Effector CD4-positive, alpha-beta T cell (primary cell): ENCODE measurements at regions not wholly inside any gene's neighbourhood (a gene's known extent, or its start where the extent isn't known, plus 50 kb on each side); places are given as distances from the start of the nearest gene placed in this dataset.

ENCODE experiments used
- DNase-seq: peaks from one replicate; pipeline ENCODE4 v3.0.0-alpha.2; 2020

DNA sequence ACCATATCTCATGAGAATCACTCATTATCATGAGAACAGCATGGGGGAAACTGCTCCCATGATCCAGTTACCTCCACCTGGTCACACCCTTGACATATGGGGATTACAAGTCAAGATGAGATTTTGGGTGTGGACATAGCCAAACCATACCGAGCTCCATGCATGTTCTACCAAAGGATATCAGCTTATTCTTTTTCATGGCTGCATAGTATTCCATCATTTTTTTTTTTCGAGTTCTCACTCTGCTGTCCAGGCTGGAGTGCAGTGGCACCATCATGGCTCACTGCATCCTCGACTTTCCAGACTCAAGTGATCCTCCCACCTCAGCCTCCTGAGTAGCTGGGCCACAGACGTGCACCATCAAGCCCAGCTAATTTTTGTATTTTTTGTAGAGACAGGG, 668.3 kb downstream of the GATA3 start:
- no peak for DNase-seq

GRCh38 chr10:8725343-8725742, 670.9 kb downstream of the GATA3 start:
- no peak for DNase-seq

- no peak for DNase-seq
Measured at GRCh38 chr10:8726084-8726778, 671.7 kb downstream of the GATA3 start.

- no peak for DNase-seq
Measured at GRCh38 chr10:8726779-8727084, 672.2 kb downstream of the GATA3 start.

DNA sequence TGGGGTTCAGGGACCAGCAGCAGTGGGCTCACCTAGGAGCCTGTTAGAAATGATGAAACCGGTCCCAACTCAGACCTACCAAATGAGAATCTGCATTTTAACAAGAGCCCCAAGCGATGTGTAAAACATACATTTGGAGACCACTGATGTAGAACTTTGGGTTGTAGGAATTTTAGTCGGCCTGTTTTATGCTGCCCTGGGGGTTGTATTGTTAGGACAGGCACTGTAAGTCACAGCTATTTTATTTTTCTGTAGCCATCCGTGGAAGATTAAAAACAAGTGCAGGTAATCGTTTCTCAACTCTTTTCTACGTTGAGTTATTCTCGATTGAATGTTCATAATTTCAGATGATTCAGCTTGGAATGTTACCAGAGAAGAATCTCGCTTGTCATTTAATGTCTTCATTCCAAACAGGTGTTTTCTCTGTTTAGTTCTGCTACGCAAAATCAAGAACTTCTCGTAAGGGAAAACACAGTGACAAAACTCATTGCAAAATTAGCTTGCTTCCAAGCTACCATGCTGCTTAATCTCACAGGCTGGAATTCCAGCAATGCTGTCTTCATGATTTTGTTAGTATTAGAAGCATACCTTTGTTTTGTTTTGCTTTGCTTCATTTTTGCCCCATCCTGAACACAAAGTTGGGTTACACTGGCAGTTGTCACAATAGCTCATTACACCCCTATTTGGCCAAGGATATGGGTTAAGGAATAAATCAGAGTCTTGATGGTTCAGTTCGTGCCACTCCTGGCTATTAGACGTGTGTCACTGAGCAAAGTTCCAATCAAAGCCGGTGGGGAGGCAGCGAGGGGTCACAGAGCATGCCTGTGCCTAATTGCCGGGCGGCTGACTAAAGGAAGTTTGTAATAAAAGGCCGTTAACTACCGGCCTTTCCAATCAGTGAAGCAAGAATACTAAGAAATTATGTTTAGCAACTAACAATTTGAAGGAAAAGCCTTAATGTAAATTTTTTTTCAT, 676.9 kb downstream of the GATA3 start:
- no peak for DNase-seq

DNA sequence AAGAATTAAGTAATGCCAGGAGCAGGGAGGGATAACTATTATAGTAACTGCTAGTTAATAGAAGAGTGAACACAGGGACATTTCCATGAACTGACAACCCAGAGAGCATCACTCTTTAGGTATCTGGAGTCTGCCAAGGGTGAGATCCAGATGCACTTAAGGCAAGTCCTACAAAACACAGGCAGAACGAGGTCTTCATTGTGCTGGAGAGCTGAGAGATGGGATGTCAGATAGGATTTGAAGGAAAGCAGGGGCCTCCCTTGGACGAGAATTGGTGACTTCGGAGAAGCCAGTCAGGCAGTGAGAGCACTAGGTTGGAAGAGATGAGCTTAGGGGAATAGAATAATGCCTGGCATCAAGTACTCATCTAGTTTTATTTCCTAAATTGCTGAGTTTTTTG, 684.5 kb downstream of the GATA3 start:
- DNase-seq: no peak

DNA sequence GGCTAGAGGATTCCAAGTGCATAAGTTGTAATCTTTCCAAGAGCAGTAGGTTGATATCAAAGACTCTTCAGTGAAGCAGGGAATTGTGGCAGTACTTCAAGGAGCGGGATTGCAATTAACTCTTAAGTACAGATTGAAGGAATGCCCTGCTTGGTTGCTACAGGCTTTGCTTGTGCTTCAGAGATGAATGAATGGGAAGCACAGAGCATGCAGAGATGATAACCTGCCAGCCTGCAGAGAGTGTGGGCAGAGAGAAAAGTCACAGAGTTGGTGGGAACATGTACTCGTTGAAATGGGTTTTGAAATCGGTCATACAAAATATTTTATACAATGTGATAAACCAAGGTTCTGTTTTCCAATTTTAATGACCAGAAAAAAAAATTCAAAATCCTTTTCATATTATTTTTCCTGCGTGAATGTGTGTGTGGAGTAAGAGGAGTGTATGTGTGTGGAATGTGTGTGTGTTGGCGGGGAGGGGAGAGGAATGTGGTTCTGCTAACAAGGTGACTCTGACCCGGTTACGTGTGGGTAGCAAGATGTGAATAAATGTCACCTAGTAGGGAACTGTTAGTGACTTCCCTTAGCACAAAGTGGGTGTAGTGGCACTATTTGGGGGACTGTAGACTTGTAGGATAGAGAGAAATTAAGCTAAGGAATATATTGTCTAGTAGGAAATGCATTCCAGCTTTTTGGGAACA, 697.8 kb downstream of the GATA3 start:
- DNase-seq: no peak

- no peak for DNase-seq
Measured at GRCh38 chr10:8758029-8758428, 703.5 kb downstream of the GATA3 start.

GRCh38 chr10:8766899-8767298, 712.4 kb downstream of the GATA3 start:
- no peak for DNase-seq

GRCh38 chr10:8767591-8767990, 713.1 kb downstream of the GATA3 start:
- no peak for DNase-seq

DNA sequence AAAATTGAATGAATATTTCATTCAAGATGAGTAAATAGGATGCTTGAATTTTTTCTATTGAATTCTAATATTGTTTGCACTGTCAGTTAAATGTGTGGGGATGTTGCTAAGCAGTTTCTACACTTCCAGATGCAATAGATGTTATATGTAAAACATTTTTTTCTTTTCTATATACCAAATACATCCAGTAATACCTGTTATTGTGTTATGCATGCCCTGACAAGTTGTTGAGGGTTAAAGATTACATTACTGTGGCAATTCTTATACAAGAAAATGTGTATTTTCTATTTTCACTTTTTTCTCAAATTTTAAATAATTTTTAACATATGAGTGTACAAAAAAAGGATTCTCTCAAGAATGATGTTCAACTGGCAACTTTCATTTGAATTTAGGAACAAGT, 713.9 kb downstream of the GATA3 start:
- no peak for DNase-seq

- DNase-seq: no peak
Measured at GRCh38 chr10:8768852-8769251, 714.4 kb downstream of the GATA3 start.

GRCh38 chr10:8776926-8777622, 722.6 kb downstream of the GATA3 start:
- DNase-seq: no peak

GRCh38 chr10:8778713-8779112, 724.2 kb downstream of the GATA3 start:
- no peak for DNase-seq

- DNase-seq: no peak
Measured at GRCh38 chr10:8787649-8788048, 733.2 kb downstream of the GATA3 start.

- no peak for DNase-seq
Measured at GRCh38 chr10:8790390-8790789, 735.9 kb downstream of the GATA3 start.

GRCh38 chr10:8794860-8795259, 740.4 kb downstream of the GATA3 start:
- DNase-seq: no peak

- no peak for DNase-seq
Measured at GRCh38 chr10:8800426-8800825, 745.9 kb downstream of the GATA3 start.

GRCh38 chr10:8803992-8804391, 749.5 kb downstream of the GATA3 start:
- DNase-seq: no peak

DNA sequence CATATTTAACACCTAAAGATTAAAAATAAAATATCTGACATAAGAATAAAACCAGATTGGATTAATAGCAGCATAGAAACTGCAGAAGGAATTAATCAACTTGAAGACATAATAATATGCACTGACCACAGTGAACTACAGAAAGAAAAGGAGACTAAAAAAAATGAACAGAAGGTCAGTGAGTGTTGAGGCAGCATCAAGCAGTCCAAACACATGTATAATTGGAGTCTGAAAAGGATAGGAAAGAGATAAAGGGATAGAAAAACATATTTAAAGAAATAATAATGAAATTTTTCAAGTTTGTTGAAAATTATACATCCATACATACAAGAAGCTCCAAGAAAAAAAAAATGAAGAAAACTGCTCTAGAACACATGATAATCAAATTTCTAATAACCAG, 756.2 kb downstream of the GATA3 start:
- no peak for DNase-seq

GRCh38 chr10:8811201-8811600, 756.7 kb downstream of the GATA3 start:
- no peak for DNase-seq

DNA sequence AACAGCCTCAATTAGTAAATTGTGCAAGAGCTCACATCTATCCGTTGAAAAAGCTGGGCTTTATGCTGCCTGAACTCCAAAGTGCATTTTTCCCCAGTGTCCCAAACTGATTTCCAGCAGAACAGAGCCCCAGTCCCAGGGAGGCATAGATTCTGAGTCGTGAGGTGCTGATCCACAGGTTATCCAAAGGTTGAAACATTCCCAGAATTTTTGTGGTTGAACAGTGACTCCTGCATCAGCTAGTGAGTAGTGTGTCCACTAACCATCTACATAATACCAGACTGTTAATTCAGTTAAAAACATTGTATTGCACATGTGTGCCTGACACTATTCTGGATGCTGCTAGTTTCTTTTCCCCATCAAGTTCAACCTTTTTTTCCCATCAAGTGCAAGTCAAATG, 761.5 kb downstream of the GATA3 start:
- DNase-seq: no peak

- DNase-seq: no peak
Measured at GRCh38 chr10:8817299-8817698, 762.8 kb downstream of the GATA3 start.
